ENCODE measurements at regions not wholly inside any gene's neighbourhood (a gene's known extent, or its start where the extent isn't known, plus 50 kb on each side); places are given as distances from the start of the nearest gene placed in this dataset.

- no peak for TF ChIP-seq CTCF (IDR thresholded peaks at IDR 0.05; ENCODE audit: insufficient read depth, low read length)
- TF ChIP-seq SPI1 (IDR thresholded peaks at IDR 0.05; ENCODE audit: borderline replicate concordance, low read depth) = no peak
- no peak for TF ChIP-seq POLR2AphosphoS5 (IDR thresholded peaks at IDR 0.05; ENCODE audit: low read depth)
- TF ChIP-seq REST (IDR thresholded peaks at IDR 0.05; ENCODE audit: insufficient replicate concordance, low read depth) = no peak
- no peak for TF ChIP-seq GABPA (IDR thresholded peaks at IDR 0.05; ENCODE audit: low read depth)
Measured at GRCh38 chr16:9415545-9415944, 324.1 kb downstream of the HAPSTR1 start.
